DOHH2 (cell line): ENCODE measurements at regions not wholly inside any gene's neighbourhood (a gene's known extent, or its start where the extent isn't known, plus 50 kb on each side); places are given as distances from the start of the nearest gene placed in this dataset.

ENCODE experiments used
- CTCF ChIP-seq: fragments of 200-600 bp; sonication (generic); IDR thresholded peaks from one replicate; pipeline ENCODE4 v1.5.1; 2014; ENCODE audit warnings: antibody characterized with exemption, mild to moderate bottlenecking, low read depth, low read length; ENCODE audit not compliant: poor library complexity, severe bottlenecking
- EZH2phosphoT487 ChIP-seq: fragments of 200-600 bp; sonication (generic); IDR thresholded peaks from 2 replicates; pipeline ENCODE4 v1.6.1; 2017; ENCODE audit warnings: borderline replicate concordance, mild to moderate bottlenecking, antibody characterized with exemption, low read length, moderate library complexity, mixed read lengths

GRCh38 chr9:135243201-135244190 lies 156.0 kb downstream of the OLFM1 start:
- no peak for TF ChIP-seq EZH2phosphoT487
- no peak for TF ChIP-seq CTCF
